Naive thymus-derived CD4-positive, alpha-beta T cell (primary cell): ENCODE measurements at regions not wholly inside any gene's neighbourhood (a gene's known extent, or its start where the extent isn't known, plus 50 kb on each side); places are given as distances from the start of the nearest gene placed in this dataset.

Source experiments
- ATAC-seq: fragments of 150-1000 bp; cut with Tn5 transposase; 2 replicates; pipeline ENCODE4 v1.10.0; 2021; ENCODE audit warnings: mild to moderate bottlenecking, moderate library complexity
- CTCF ChIA-PET: fragments of 350-600 bp; sonication (Branson Sonifier 250); formaldehyde crosslinking; loops from one replicate; lab custom pipeline; 2021; ENCODE audit warnings: antibody characterized with exemption; lab: Charles Lee
- POLR2A ChIA-PET: fragments of 350-600 bp; sonication (Branson Sonifier 250); formaldehyde crosslinking; loops from one replicate; lab custom pipeline; 2021; ENCODE audit warnings: antibody characterized with exemption, inconsistent platforms; lab: Charles Lee
- DNase-seq, 9 donors: peaks; one replicate each; pipeline versions ENCODE4 v3.0.0 to v3.0.0-alpha.2; 2020 to 2022; ENCODE audit warnings: mixed read lengths in 1 of 9
- H3K27ac ChIP-seq: one replicate; pipeline ENCODE4 v1.7.0; 2013; ENCODE audit warnings: mild to moderate bottlenecking, low read depth, low read length, moderate library complexity
- H3K27me3 ChIP-seq, 2 donors: one replicate each; pipeline ENCODE4 v1.7.0; 2013; ENCODE audit warnings: low read length in 2 of 2, mild to moderate bottlenecking in 2 of 2, moderate library complexity in 2 of 2; ENCODE audit not compliant: control insufficient read depth in 2 of 2, insufficient read depth in 2 of 2
- H3K36me3 ChIP-seq, 3 experiments: 1 replicate in 2 of 3; 2 replicates in 1 of 3; pipeline ENCODE4 v1.7.0; 2013; ENCODE audit warnings: low read length in 3 of 3, mild to moderate bottlenecking in 3 of 3, moderate library complexity in 1 of 3; ENCODE audit not compliant: insufficient read depth in 3 of 3, control insufficient read depth in 2 of 3
- H3K4me1 ChIP-seq, 2 donors: one replicate each; pipeline ENCODE4 v1.7.0; 2013; ENCODE audit warnings: low read length in 2 of 2, mild to moderate bottlenecking in 2 of 2, moderate library complexity in 1 of 2; ENCODE audit not compliant: control insufficient read depth in 2 of 2, insufficient read depth in 2 of 2
- H3K4me3 ChIP-seq: 2 replicates; pipeline ENCODE4 v1.7.0; 2013; ENCODE audit warnings: mild to moderate bottlenecking, low read length
- H3K9me3 ChIP-seq, 3 experiments: 1 replicate in 2 of 3; 2 replicates in 1 of 3; pipeline ENCODE4 v1.7.0; 2013; ENCODE audit warnings: low read length in 3 of 3; ENCODE audit not compliant: control insufficient read depth in 2 of 3
- H3K27ac Mint-ChIP-seq, 9 donors: one replicate each; pipeline ENCODE4 v1.8.0; 2020 to 2022; ENCODE audit warnings: mixed read lengths in 9 of 9, mild to moderate bottlenecking in 8 of 9, moderate library complexity in 5 of 9, inconsistent platforms in 2 of 9
- H3K27me3 Mint-ChIP-seq, 5 donors: one replicate each; pipeline ENCODE4 v1.8.0; 2021 to 2022; ENCODE audit warnings: mixed read lengths in 5 of 5, mild to moderate bottlenecking in 1 of 5
- H3K36me3 Mint-ChIP-seq, 5 donors: one replicate each; pipeline ENCODE4 v1.8.0; 2020 to 2022; ENCODE audit warnings: mixed read lengths in 5 of 5, mild to moderate bottlenecking in 3 of 5, inconsistent platforms in 1 of 5
- H3K4me1 Mint-ChIP-seq, 7 donors: one replicate each; pipeline ENCODE4 v1.8.0; 2020 to 2022; ENCODE audit warnings: mixed read lengths in 7 of 7, mild to moderate bottlenecking in 3 of 7, inconsistent platforms in 1 of 7
- H3K4me3 Mint-ChIP-seq, 10 donors: one replicate each; pipeline ENCODE4 v1.8.0; 2020 to 2022; ENCODE audit warnings: mild to moderate bottlenecking in 10 of 10, mixed read lengths in 10 of 10, moderate library complexity in 6 of 10, inconsistent platforms in 2 of 10
- H3K9me3 Mint-ChIP-seq, 11 donors: one replicate each; pipeline ENCODE4 v1.8.0; 2020 to 2022; ENCODE audit warnings: mixed read lengths in 11 of 11, mild to moderate bottlenecking in 4 of 11, inconsistent platforms in 1 of 11, moderate library complexity in 1 of 11
- intact Hi-C, 2 donors: fragments of 100-400 bp; cut with micrococcal nuclease; formaldehyde crosslinking; loops; one replicate each; pipeline ENCODE4 v1.15.1; 2023

DNA sequence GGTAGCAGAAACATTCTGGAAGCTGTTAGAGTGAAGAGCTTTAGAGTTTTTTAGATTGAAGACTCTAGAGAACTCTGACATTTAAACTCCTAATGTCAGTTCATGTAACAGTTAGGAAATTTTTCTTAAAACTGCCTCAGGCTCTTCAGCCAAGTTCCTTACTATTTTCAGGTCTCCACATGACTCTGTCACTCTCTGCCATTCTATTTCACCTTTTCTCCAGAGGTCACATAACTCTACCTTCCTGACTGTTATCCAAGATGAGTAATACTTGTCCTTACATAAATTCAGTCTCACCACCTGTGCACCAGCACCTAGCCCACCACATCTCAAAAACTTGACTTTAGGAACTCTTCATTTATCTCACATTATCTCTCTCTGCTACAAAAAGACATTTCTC is 347.1 kb upstream of the CA10 start:
- intact Hi-C loops: no loop called here
- Mint-ChIP-seq H3K4me3 (no peak overlapping the region), H3K4me1 (no peaks in the 10 kb centered on the region), H3K27me3 (no peaks in the 10 kb centered on the region), H3K9me3 (peaks cover 0 to 30% (median 8%) of the 10 kb centered on the region in 11 donors), H3K27ac (no peak overlapping the region), H3K36me3 (no peaks in the 10 kb centered on the region)
- no peaks in the 10 kb centered on the region for H3K4me1 ChIP-seq
- ChIA-PET POLR2A (no interaction called here), CTCF (no interaction called here)
- H3K4me3 ChIP-seq: no peak overlapping the region
- no peaks in the 10 kb centered on the region for H3K9me3 ChIP-seq
- ATAC-seq (no peak), DNase-seq (no peak)
- H3K27ac ChIP-seq: no peak overlapping the region
- no peaks in the 10 kb centered on the region for H3K36me3 ChIP-seq
- H3K27me3 ChIP-seq: no peaks in the 10 kb centered on the region

DNA sequence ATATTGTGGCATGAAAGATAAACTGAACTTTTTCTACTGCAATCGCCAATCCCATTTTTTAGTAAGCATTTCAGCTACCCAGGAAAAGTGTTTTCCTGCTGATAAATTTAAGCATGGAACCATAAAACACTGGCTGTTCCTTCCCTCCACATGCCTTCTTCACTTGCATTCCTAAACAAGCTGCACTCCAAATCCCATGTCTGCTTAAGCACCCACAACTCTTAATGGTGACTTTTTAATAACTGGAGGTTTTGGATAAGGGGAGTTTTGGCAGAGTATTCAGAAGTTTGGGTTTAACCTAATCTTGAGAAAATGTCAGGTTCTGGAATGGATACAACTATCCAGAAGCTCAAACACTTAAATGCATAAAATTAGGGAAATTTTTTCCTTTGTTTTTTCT is 345.6 kb upstream of the CA10 start:
- Mint-ChIP-seq H3K36me3 (no peaks in the 10 kb centered on the region), H3K27me3 (peaks cover 0 to 1% (median 0%) of the 10 kb centered on the region in 5 donors), H3K4me1 (no peaks in the 10 kb centered on the region), H3K27ac (no peak overlapping the region), H3K9me3 (peaks cover 0 to 21% (median 5%) of the 10 kb centered on the region in 11 donors), H3K4me3 (no peak overlapping the region)
- DNase-seq (no peak), ATAC-seq (no peak)
- H3K27ac ChIP-seq: no peak overlapping the region
- CTCF ChIA-PET: no interaction called here
- no peaks in the 10 kb centered on the region for H3K9me3 ChIP-seq
- H3K4me3 ChIP-seq: no peak overlapping the region
- H3K4me1 ChIP-seq: no peaks in the 10 kb centered on the region
- H3K36me3 ChIP-seq: no peaks in the 10 kb centered on the region
- POLR2A ChIA-PET: no interaction called here
- intact Hi-C loops: no loop called here
- no peaks in the 10 kb centered on the region for H3K27me3 ChIP-seq

DNA sequence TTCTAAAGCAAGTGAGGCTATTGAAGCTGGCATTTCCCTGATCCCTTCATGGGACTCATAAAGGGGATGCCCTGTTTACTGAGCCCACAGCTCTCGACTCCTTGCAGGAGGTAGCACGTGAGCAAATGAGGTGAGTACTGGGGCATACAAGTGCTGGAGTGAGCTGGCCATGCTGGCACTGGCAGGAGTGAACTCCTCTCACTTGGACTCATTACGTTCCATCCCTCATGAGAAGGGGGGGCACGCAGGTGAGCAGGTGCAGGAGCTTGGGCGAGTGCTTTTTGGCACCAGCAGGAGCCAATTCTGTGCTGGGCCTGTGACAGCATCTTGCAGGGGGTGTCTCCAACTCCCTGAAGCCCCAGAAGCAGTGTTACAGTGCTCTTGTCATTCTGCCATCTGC is 337.1 kb upstream of the CA10 start:
- ATAC-seq: no peak
- Mint-ChIP-seq H3K4me1 (peaks cover 0 to 2% (median 0%) of the 10 kb centered on the region in 7 donors), H3K27me3 (peaks cover 0 to 4% (median 0%) of the 10 kb centered on the region in 5 donors), H3K9me3 (peaks cover 0 to 10% (median 3%) of the 10 kb centered on the region in 11 donors), H3K36me3 (no peaks in the 10 kb centered on the region), H3K4me3 (no peak overlapping the region), H3K27ac (no peak overlapping the region)
- Histone ChIP-seq H3K27me3 (no peaks in the 10 kb centered on the region), H3K9me3 (peaks cover 0 to 5% (median 0%) of the 10 kb centered on the region in 3 experiments), H3K4me1 (no peaks in the 10 kb centered on the region), H3K36me3 (no peaks in the 10 kb centered on the region), H3K27ac (no peak overlapping the region), H3K4me3 (no peak overlapping the region)
- ChIA-PET CTCF (no interaction called here), POLR2A (no interaction called here)
- DNase-seq: no peak
- intact Hi-C loops: no loop called here

DNA sequence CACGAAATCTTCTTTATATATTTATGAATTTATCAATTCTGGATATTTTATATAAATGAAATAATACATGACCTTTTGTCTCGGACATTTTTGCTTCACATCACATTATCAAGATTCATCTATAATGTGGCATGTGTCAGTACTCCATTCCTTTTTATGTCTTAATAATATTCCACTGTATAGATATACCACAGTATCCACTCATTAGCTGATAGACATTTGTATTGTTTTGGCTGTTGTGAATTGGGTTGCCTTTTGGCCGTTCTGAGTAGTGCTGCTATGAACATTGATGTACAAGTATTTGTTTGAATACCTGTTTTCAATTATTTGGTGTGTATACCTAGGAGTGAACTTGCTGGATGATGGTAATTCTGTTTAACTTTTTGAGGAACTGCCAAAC is 323.8 kb upstream of the CA10 start:
- H3K36me3 ChIP-seq: no peaks in the 10 kb centered on the region
- POLR2A ChIA-PET: no interaction called here
- H3K27me3 Mint-ChIP-seq: no peaks in the 10 kb centered on the region
- H3K27ac Mint-ChIP-seq: no peak overlapping the region
- no peaks in the 10 kb centered on the region for H3K4me1 ChIP-seq
- ATAC-seq (no peak), DNase-seq (no peak)
- no peak overlapping the region for H3K27ac ChIP-seq
- no peak overlapping the region for H3K4me3 Mint-ChIP-seq
- CTCF ChIA-PET: no interaction called here
- intact Hi-C loops: no loop called here
- H3K4me1 Mint-ChIP-seq: no peaks in the 10 kb centered on the region
- no peaks in the 10 kb centered on the region for H3K36me3 Mint-ChIP-seq
- no peak overlapping the region for H3K4me3 ChIP-seq
- H3K9me3 ChIP-seq: peaks cover 0 to 4% (median 0%) of the 10 kb centered on the region in 3 experiments
- no peaks in the 10 kb centered on the region for H3K27me3 ChIP-seq
- H3K9me3 Mint-ChIP-seq: peaks cover 0 to 18% (median 4%) of the 10 kb centered on the region in 11 donors

DNA sequence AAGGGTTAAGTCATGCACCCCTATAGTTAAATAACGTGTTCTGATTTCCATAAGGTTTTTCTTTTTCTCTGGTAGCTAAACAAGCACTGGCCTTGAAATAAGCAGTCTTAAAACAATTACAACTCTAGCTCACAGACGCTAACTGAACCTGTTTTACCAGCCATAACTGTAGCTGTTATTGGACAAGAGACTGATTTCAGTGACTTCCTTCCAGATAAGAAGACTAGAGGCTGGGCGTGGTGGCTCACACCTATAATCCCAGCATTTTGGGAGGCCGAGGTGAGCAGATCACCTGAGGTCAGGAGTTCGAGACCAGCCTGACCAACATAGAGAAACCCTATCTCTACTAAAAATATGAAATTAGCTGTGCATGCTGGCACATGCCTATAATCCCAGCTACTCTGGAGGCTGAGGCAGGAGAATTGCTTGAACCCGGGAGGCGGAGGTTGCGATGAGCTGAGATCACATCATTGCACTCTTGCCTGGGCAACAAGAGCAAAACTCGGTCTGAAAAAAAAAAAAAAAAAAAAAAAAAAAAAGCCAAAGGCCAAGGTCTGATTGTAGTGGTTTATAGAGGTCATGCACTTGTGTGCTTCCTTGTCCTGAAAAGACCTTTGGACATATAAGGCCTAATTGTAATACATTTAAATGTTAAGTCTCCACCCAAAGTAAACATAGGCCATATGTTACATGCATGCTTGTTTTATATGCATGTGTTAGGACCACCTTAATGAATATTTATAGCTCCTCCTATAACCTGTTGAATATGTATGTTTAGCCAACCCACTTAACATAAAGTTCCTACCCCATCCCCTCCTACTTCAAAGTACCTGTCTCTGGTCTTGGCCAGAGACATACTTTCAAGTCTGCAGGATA is 319.5 kb upstream of the CA10 start:
- no peak overlapping the region for H3K4me3 Mint-ChIP-seq
- no peaks in the 10 kb centered on the region for H3K36me3 Mint-ChIP-seq
- no peaks in the 10 kb centered on the region for H3K27me3 Mint-ChIP-seq
- H3K4me1 Mint-ChIP-seq: no peaks in the 10 kb centered on the region
- Histone ChIP-seq H3K4me1 (no peaks in the 10 kb centered on the region), H3K27me3 (no peaks in the 10 kb centered on the region), H3K4me3 (no peak overlapping the region), H3K27ac (no peak overlapping the region), H3K36me3 (no peaks in the 10 kb centered on the region), H3K9me3 (peaks cover 0 to 4% (median 0%) of the 10 kb centered on the region in 3 experiments)
- CTCF ChIA-PET: no interaction called here
- POLR2A ChIA-PET: no interaction called here
- intact Hi-C loops: no loop called here
- H3K9me3 Mint-ChIP-seq: peaks cover 0 to 6% (median 3%) of the 10 kb centered on the region in 11 donors
- ATAC-seq (no peak), DNase-seq (no peak)
- no peak overlapping the region for H3K27ac Mint-ChIP-seq

DNA sequence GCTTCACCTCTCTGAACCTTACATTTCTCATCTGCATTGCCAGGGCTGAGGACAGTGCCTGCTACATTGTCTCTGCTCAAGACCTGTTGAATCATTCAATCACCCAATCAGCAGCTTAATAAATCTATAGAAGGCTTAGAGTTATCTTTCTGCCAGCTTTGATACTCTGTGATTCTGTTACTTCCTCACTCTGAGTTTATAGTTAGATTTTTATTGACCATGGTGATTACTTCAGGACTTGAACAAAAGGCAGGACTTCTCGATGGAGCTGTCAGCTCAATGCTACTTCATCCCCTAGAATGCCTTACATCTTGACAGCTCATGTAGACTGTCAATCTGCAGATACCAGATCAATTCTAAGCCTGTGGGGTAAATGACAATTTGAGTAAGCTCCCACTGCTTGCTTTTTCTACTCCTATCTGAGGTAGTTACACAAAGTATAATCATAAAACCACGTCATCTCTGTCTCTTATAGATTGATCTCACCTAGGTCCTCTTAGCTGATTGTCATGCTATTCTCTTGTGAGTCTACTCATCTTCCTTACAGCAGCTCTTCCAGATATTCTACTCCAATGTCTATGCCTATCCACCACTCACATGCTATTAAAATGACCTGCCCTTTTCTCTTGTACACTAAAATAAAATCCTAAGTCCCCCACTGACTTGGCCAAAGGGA is 318.3 kb upstream of the CA10 start:
- ATAC-seq: no peak
- POLR2A ChIA-PET: no interaction called here
- H3K4me1 Mint-ChIP-seq: no peaks in the 10 kb centered on the region
- H3K4me3 Mint-ChIP-seq: no peak overlapping the region
- H3K36me3 Mint-ChIP-seq: no peaks in the 10 kb centered on the region
- H3K9me3 ChIP-seq: no peaks in the 10 kb centered on the region
- no peak overlapping the region for H3K27ac Mint-ChIP-seq
- no peaks in the 10 kb centered on the region for H3K4me1 ChIP-seq
- H3K27me3 Mint-ChIP-seq: no peaks in the 10 kb centered on the region
- no peak overlapping the region for H3K4me3 ChIP-seq
- no peaks in the 10 kb centered on the region for H3K36me3 ChIP-seq
- no peak overlapping the region for H3K27ac ChIP-seq
- peaks cover 0 to 6% (median 3%) of the 10 kb centered on the region in 11 donors for H3K9me3 Mint-ChIP-seq
- DNase-seq: no peak
- CTCF ChIA-PET: no interaction called here
- intact Hi-C loops: no loop called here
- no peaks in the 10 kb centered on the region for H3K27me3 ChIP-seq
